ENCODE measurements at regions not wholly inside any gene's neighbourhood (a gene's known extent, or its start where the extent isn't known, plus 50 kb on each side); places are given as distances from the start of the nearest gene placed in this dataset.
"Not testable (repeated sequence)": the region's sequence is repeated elsewhere in the genome, so short reads cannot be mapped to it uniquely, and the experiment has no call there.

DNA sequence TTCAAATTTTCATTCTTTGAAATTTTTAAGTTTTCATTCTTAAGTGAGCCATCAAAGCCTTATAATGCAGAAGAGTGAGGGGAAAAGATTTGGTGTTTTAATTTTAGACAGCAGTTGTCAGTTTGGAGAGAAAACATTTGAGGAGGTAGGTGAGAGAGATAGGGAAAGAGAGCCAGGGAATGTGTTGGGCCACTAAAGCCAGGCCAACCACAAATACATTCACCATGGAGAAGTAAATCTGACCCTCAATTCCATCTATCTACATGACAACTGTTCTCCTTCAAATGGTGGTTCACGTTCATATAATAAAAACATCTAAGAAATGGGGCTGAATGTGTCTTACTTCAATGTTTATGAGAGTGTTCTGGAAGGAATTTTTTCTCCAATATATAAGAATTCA, 553.0 kb upstream of the SYT4 start:
- intact Hi-C loops (cut with DNase I): no loop called here
- ATAC-seq (no peak), DNase-seq (ENCODE audit: low spot score) (no peak)

DNA sequence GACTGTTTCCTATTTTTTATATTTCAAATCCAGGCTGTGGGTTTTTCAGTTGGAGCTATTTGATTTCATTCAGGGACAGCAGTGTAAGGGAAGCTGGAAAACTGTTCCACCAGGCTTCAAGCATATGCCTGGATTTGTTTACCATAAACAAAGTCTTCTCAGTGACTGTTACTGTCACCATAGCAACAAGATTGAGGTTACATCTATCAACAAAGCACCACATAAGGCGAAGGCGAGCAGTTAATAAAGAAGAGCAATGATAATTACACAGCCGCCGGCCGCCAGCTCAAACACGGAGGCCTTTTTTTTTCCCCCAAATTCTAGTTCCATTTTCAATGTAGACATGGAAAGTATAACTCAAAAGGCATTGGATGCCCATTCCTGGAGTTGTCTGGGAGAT, 553.7 kb upstream of the SYT4 start:
- intact Hi-C loops (cut with DNase I): no loop called here
- no peak for ATAC-seq
- DNase-seq (ENCODE audit: low spot score): no peak

DNA sequence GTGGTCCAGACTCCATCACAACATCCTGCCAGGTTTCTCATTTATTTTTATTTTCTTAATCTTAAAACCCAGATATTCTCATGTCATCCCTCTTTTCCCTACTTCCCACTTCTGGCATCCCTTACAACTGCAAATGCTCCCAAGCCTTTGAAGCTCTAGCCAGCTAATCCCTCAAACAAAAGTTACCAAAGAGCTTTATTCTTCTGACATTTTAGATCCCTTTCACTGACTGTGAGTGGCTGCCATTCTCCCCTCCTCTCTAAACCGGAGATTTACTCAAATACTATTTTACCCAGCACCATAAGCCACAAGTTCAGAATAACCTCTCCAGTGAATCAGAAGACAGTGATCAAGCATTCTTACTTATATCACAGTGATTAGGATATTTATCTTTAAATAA, 569.0 kb upstream of the SYT4 start:
- DNase-seq (ENCODE audit: low spot score) (no peak), ATAC-seq (peak; percentile 27)
- intact Hi-C loops (cut with DNase I): no loop called here

DNA sequence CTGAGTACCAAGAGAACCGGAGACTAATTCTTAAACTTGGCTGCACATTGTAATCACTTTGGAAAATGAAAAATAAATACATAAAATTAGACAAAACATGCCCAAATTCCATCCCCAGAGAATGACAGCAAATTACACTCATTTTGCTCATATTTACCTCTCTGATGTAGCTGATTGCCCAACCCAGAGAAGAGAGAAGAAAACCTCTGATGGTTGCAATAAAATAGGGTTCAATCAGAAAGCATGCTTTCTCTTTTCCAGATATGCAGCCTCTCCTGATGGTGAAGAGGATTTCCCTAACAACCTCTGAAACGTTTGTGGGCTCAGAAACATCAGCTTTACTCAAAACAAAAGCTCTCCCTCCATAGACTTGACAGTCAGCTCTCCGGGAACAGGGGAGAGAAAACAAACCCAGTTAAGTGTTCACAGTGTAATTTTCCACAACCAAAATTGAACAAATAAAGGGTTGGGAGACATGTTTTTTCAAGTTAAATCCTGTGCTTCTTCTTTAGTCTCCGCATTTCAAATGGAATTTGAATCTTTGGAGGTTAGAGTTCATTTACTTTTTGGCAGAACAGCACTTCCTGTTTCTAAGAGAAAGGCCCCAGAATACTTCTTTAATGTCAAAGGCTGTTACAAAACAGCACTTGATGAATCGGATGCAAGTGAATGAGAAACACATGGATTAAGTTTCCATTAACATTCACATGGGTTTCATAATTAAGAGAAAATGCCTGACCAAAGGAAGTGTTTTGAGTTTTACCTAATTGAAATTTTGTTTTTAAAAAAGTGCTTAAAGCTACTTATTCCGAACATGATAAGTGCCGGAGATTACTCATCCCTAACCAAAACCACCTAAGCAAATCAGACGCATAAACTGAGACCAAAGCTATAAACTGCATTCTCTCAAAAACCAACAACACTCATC, 570.1 kb upstream of the SYT4 start:
- DNase-seq (ENCODE audit: low spot score): no peak
- intact Hi-C loops (cut with DNase I): no loop called here
- ATAC-seq: peak; percentile 87

DNA sequence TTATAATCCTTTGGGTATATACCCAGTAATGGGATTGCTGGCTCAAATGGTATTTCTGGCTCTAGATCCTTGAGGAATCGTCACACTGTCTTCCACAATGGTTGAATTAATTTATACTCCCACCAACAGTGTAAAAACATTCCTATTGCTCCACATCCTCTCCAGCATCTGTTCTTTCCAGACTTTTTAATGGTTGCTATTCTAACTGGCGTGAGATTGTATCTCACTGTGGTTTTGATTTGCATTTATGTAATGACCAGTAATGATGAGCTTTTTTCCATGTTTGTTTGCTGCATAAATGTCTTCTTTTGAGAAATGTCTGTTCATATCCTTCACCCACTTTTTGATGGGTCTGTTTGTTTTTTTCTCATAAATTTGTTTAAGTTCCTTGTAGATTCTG, 572.5 kb upstream of the SYT4 start:
- ATAC-seq; DNase-seq (ENCODE audit: low spot score); intact Hi-C loops (cut with DNase I): not testable (repeated sequence)

DNA sequence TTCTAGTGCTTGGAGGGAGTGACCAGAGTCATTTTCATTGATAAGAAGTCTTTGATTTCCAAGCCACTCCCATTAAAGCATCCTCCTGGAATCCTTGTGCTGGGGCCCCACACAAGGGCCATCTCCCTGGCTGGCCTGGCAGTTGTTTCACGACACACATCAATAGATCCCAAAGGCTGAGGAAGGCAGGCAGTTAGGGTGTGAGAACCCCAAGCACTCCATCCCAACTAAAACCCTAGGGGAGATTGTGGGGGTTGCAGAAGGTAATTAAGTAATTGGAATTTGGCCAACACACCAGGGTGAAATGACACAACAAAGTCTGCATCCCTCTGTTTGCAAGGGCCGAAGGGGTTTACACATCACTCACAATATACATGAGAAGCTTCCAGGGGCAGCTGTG, 578.1 kb upstream of the SYT4 start:
- intact Hi-C loops (cut with DNase I): no loop called here
- ATAC-seq: no peak
- no peak for DNase-seq (ENCODE audit: low spot score)

DNA sequence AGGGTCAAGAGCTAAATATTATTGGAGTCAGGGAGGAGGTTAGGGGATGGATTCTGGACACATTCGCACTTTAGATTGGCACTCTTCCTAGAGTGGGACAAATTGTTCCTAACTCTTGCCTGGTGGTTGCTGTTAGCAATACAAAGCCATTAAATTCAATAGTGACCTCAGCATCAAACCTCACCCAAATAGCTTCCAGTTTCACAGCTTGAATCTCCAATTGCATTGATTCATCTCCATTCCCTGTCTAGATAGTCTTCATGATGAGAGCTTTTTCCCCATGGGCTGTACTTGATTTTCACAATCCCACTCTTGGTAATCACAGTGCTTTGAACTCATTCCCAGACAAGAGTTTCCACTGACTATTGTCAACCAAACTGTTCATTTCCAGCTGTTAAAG, 585.9 kb upstream of the SYT4 start:
- DNase-seq (ENCODE audit: low spot score): no peak
- intact Hi-C loops (cut with DNase I): no loop called here
- ATAC-seq: peak; percentile 97

DNA sequence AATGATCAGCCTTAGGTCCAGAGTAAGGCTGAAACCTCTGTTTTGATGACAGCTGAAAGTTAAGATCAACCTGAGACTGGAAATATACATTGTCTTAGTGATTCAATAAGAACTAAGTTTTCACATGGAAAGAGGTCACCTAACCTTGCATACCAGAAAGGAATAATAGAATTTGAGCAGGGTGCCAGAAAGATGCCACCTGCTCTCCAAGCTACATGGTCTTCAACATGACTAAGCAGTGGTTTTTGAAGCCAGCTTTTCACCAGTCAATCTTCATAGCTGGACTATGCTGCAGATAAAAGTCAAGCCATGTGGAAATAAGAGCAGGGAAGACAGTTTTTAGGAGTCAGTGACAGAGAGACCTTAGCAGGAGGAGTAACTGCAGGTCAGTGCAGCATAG, 589.4 kb upstream of the SYT4 start:
- ATAC-seq (no peak), DNase-seq (ENCODE audit: low spot score) (no peak)
- intact Hi-C loops (cut with DNase I): no loop called here

DNA sequence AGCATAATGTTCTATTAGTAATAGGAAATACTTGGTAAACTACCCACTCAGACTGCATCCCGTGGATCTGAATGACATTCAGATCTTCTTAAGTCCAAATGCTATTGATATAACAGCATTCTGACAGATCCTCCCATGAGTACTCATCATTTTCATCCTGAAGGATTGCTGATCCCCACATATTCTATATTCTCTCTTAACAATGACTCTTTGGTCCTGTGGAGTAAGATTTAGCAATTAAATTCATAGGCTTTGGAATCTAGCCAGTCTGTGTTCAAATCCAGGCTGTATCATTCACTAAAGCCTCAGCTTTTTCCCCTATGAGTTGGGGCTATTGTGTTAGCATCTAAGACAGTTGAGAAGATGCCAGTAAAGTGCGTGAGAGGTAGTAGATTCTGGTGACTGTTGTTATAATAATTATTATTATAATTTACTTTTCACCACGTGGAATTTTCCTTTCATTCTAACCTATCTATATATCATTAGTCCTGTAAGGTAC, 591.3 kb upstream of the SYT4 start:
- ATAC-seq (no peak), DNase-seq (ENCODE audit: low spot score) (no peak)
- intact Hi-C loops (cut with DNase I): no loop called here

DNA sequence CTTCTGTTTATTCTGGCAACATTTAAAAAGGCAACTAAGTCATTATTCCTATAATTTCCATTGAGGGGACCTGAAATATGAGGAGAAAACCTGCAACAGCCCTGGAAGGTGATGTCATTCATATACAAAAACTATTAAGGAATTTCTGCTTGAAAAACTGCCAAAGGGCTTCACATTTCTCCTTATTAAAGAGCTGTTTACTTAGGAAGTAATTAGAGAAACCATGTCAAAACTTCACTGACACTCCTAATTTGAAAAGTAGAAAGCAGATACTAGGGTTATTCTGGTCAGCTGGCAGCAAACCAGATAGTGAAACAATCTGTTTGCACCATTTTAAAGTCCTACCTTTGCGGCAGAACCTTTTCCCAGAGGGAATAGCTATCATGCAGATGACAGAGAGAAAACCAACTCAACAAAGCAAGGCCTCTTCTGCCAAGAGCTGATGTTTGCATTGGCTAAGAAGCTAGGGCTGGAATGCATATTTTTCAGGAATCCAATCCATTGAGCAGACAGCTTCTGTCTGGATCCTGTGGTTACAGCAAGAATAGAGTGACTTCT, 592.2 kb upstream of the SYT4 start:
- intact Hi-C loops (cut with DNase I): no loop called here
- no peak for DNase-seq (ENCODE audit: low spot score)
- ATAC-seq: peak; percentile 74

DNA sequence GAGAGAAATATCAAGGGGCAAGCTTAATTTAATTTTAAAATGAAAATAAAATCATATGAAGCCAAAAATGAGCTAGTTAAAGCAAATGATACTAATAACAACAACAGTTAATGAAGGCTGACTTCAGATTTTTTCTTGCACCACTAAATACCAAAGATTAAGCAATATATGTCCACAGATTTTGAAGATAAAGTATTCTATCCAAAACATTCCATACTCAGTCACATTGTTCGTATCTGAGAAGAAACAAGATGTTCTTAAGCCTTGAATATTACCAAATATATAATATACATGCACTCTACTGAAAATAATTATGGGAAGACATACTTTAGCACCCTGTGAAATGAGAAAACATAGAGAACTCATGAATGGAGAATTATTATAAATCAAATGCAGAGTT, 593.3 kb upstream of the SYT4 start:
- DNase-seq (ENCODE audit: low spot score) (no peak), ATAC-seq (no peak)
- intact Hi-C loops (cut with DNase I): no loop called here

DNA sequence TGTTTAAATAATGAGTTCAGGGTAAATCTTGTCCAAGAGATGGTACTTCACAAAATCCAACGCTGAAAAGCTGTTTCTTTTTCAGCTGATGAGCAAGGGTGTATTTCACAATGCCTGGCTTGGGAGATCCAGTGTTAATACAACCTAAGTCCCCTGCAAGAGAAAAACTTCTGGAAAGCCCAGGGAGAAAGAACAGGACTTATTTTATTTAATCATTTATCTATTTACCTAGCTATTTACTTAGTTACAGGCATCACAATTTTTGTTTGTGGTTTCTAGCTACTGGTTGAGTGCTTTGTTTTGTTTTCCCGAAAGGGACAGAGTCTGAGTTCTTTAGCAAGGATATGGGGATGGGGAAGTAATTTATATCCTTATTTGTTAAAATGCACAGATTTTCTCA, 598.2 kb upstream of the SYT4 start:
- peak; percentile 80 for ATAC-seq
- intact Hi-C loops (cut with DNase I): no loop called here
- DNase-seq (ENCODE audit: low spot score): no peak

DNA sequence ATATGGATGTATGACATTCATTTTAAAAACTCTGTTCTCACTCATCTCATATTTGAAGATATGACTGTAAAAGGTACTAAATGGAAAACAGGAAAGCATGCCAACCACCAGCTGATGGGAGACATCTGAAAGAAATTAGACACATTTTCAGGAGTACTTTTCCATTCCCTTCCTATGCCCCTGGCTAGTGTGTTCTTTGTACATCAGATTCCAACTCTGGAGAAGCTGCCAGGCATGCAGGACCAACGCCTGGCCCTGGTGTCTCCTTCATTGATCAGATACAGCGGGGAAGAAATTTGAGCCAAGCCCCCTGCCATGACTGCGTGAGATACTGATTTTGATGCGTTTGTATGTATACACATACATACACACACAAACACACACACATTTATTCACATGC, 599.0 kb upstream of the SYT4 start:
- DNase-seq (ENCODE audit: low spot score) (no peak), ATAC-seq (peak; percentile 84)

DNA sequence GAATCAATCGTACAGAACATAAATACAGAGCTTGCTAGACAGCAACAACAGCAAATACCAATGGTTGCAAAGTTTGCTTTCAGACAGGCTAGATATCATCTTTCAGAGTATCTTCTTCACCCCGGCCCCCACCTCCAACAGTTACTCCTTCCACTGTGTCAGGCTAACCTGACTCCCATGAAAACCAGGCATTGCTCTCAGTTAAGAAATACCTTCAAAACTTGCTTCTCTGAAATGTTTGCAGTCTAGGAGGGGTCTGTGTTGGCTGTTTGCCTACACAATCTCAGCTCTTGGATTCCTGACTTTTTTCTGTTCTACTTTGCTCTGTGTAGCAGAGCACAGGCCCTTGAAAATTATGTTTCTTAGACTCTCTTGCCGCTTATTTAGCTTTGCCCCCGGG, 599.5 kb upstream of the SYT4 start:
- intact Hi-C loops (cut with DNase I): no loop called here
- ATAC-seq (peak; percentile 54), DNase-seq (ENCODE audit: low spot score) (no peak)

More for the DNA sequence above, 599.0 kb upstream of the SYT4 start:
- intact Hi-C loops (cut with DNase I): no loop called here

DNA sequence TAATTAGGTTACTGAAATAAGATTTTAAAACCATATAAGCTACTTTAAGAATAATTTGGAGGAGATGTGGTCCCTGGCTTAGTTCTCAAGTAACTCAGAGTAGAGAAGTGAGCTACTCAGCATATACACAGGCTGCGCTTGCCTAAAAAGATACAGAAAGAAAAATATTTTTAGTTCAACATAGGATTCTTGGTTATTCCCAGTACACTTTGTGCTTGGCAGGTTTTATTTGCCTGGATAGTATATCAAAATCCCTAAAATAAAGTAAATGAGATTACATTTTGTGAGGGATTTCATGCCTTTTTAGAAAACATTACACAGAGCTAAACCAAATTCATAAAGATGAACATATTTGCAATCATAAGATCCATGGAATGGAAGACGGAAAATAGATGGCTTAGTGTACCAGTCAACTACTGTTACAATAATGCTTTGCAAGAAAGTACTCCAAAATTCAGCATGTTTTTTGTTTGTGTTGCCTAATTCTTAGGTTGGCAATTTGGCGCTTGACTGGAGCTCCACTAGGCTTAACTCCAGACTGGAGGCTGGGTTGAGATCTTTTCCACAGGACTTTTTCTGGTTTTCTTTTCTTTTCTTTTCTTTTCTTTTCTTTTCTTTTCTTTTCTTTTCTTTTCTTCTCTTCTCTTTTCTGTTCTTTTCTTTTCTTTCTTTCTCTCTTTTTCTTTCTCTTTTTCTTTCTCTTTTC, 600.5 kb upstream of the SYT4 start:
- intact Hi-C loops (cut with DNase I): no loop called here
- ATAC-seq (no peak), DNase-seq (ENCODE audit: low spot score) (no peak)

DNA sequence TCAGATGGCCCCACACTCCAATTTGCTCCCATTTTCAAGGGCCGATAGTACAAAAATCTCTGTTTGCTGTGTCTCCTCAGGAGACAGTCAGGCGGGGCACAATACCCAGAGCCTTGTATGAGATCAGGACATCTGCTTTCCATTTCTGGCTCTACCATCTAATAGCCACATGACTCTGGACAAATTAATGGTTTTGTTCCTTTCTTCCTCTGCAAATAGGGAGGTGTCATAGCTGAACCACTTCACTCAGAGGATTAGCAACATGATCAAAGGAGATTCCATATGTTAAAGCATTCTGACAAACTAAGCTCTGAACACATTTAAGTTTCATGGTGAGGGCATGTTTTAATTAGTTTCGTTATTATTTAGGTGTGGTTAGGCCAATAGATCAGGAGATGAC, 602.1 kb upstream of the SYT4 start:
- intact Hi-C loops (cut with DNase I): no loop called here
- ATAC-seq: no peak
- no peak for DNase-seq (ENCODE audit: low spot score)

DNA sequence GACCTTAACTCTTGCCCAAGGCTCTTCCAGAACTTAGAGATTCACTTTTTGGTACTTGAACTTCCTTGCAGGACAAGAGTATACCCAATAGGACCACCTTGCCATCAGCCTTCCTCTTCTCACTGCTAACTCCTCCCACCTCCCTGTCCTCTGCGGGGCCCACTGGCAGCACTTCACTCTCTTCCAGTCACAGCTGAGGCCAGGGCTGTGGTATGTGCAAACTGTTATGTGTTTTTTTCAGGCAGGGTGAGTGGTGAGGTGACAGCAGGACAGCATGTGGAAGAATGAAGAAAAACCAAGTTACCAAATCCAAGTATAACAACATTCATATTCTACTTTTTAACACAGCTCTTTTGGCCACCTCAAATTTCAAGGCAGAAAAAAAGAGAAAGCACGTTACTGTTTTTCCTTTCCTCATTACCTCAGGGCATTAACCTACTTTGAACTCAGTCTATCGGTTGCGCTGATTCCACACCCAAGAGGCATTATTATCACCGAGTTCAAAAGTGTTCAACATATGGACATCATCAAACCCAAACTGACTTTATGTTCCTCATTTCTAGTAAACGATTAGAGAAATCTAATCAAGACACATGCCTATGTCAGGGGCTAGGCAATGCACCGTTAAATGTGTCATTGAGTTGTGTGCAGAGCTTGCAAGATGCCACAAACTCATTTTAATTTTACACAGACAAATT, 605.2 kb upstream of the SYT4 start:
- DNase-seq (ENCODE audit: low spot score) (no peak), ATAC-seq (peak; percentile 84)
- intact Hi-C loops (cut with DNase I): no loop called here

DNA sequence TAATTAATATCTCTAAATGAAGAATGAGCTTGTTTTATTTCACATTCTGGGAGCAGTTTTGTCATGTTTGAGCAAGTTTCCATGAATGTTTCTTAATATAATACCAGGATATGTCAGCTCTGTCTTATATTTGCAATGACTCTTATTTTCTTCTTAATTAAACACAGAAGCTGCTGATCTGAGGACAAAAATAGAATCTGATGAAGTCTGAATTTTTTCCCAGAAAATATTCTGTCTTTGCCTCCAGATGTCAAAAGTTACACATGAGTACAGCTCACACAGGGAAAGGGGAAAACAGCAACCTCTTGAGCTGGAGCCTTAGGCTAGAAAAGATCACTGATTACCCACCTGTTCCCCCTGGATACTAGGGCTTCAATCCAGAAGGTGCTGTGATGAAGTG, 606.6 kb upstream of the SYT4 start:
- DNase-seq (ENCODE audit: low spot score) (no peak), ATAC-seq (peak; percentile 37)
- intact Hi-C loops (cut with DNase I): no loop called here

DNA sequence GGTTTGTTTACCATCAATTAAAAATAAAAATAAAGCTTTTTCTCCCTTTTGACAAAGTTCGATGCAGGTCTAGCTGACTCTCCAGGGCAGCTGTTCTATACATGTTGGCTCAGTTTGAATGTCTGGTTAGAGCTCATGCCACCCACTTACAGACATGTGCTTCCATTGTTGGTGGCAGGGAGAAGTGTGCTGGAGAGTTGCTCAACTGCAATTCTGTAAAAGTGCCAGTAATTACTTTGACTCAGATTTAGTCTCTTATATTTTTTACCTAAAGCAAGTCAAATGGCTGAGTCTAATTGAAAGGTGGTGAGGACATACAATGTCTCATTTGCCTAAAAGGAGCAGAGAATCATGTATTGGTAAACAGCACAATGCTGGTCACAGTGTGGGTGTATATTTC, 609.1 kb upstream of the SYT4 start:
- ATAC-seq: no peak
- intact Hi-C loops (cut with DNase I): no loop called here
- no peak for DNase-seq (ENCODE audit: low spot score)

DNA sequence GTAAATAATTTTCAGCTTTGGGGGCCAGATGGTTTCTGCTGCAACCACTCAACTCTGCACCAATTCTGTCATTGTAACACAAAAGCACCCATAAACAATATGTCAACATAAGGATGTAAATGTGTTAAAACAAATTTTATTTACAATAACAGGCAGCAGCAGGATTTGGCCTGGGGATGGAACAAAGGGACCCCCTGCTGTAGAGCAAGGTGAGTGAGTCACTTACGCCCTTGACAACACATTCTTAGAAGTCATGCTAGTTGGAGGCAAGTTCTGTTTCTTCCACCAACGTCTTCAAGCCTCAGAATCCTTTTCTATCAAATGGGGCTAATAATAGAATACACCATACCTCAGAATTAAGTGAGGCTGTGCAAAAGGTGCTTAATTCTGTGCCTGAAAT, 610.2 kb upstream of the SYT4 start:
- ATAC-seq (no peak), DNase-seq (ENCODE audit: low spot score) (no peak)
- intact Hi-C loops (cut with DNase I): no loop called here
